Activated effector memory CD4-positive, alpha-beta T cell treated with anti-CD3 and anti-CD28 coated beads, Interleukin-2, amount 50 U/mL, for 16 hours (primary cell): ENCODE measurements at regions not wholly inside any gene's neighbourhood (a gene's known extent, or its start where the extent isn't known, plus 50 kb on each side); places are given as distances from the start of the nearest gene placed in this dataset.
"Not testable (repeated sequence)": the region's sequence is repeated elsewhere in the genome, so short reads cannot be mapped to it uniquely, and the experiment has no call there.

Experiments used
- DNase-seq: peaks from one replicate; pipeline ENCODE4 v3.0.0-alpha.2; 2020

DNA sequence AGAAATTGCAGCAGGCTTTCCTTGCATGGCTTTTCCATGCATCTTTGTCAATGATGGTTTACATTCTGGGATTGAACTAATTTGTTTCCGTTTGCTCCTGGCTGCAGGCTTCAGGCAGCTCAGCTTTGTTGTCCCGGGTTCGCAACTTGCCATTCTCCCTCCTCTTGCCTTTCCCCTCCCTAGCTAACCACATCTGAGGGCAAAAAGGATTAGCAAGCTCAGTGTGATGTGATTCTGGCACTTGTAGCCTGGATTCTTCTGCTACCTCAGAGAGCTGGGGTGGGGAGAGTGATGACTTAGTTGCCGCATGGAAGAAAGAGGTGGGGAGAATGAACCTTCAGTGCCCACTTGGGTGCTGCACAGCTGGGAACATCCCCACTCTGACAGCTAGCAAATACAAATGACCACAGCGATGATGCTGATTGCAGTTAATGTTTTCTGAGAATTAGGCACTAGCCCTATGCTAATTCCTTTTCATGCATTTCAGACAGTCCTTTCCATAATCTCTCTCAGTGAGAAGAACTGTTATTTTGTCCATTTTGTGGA, 120.2 kb upstream of the SALL1 start:
- DNase-seq = no peak

DNA sequence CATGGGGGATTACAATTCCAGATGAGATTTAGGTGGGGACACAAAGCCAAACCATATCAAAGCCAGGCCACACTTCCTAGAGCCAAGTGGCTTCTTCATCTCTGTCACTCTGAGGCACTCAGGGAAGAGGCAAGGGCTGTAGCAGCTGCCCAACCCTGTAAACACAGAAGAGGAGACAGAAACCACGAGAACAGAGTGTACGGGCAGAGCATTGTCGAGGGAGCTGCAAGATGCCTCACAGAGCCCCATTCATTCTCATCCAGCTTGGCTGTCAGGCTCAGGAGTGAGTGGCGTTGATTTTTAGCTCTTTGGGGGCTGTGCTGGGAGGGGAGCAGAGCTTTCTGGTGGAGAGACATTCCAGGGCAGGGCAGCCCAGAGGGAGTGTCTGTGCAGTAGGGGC, 117.2 kb upstream of the SALL1 start:
- DNase-seq = no peak

DNA sequence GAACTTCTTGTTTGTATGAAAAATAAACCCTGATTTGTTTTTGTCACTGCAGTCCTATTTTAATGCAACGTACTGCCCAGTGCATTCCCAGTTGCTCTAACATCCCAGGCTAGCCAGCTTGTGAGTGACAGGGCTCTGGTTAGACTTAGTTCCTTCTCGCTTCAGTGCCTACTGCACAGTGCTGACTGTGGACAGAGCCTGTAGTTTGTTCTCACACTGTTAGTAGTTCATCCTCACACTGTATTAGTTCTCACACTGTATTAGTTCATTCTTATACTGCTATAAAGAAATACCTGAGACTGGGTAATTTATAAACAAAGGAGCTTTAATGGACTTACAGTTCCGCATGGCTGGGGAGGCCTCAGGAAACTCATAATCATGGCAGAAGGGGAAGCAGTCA, 116.6 kb upstream of the SALL1 start:
- no peak for DNase-seq

DNA sequence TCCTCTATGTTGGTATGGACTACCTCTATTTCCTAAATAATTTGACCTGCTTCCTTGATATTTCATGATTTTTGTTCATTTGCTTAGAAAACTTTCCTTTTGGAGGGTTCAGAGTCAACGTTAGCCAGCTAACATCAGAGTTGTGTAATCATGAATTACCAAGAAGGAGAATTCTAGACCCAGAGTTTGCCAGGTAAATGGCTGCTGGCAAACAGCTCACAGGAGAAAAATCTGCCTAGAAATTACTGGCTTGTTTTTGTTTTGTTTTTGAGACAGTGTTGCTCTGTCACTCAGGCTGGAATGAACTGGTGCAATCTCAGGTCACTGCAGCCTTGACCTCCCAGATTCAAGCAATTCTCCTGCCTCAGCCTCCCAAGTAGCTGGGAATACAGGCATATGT, 111.4 kb upstream of the SALL1 start:
- no peak for DNase-seq

DNA sequence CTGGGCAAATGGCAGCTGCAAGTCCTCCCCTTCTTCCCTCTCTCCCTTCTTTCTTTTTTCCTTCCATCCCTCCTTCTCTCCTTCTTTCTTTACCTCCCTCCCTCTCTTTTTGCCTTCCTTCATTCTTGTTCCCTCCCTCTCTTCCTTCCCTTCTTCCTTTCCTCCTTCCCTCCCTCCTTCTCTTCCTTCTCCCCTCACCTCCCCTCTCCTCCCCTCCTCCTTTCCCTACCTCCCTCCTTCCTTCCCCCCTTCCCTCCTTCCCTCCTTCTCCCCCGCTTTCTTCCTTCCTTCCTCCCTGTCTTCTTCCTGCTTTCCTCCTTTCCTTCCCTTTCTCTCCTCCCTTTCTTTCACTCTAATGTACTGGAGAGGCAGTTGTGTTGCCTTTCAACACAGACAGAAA, 110.8 kb upstream of the SALL1 start:
- no peak for DNase-seq

DNA sequence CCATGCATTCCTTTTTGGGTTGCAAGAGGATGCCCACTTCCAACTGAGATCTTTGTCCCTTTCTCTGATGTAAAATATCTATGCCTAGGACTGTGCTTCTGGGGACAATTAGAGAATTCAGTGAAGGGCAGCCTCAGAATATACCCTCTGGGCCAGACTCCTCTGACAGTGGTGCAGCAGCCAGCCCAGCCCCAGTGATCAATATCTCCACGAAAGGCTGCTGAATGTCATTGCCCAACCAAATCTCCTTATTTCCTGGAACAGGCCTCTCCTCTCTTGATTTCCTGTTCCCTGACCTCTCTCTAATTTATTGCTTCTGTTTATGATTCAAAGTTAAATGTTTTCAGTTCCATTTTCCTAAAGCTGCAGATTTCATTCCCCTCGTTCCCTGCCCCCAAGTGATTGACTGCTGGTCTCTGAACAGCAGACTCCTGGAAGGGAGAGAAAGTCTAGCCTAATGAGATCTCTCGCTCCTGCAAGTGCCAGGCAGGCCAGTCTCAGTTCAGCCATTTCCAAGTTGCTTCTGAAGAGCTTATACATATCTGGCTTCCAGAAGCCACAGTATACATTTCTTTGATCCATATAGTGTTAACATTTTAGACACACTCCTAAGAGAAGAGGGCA, 104.4 kb upstream of the SALL1 start:
- DNase-seq = no peak

DNA sequence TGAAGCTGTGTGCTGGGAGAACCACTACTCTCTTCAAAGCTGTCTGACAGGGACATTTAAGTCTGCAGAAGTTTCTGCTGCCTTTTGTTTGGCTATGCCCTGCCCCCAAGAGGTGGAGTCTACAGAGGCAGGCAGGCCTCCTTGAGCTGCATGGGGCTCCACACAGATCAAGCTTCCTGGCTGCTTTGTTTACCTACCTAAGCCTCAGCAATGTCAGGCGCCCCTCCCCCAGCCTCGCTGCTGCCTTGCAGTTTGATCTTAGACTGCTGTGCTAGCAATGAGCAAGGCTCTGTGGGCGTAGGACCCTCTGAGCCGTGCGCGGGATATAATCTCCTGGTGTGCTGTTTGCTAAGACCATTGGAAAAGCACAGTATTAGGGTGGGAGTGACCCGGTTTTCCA, 103.3 kb upstream of the SALL1 start:
- not testable (repeated sequence) for DNase-seq

DNA sequence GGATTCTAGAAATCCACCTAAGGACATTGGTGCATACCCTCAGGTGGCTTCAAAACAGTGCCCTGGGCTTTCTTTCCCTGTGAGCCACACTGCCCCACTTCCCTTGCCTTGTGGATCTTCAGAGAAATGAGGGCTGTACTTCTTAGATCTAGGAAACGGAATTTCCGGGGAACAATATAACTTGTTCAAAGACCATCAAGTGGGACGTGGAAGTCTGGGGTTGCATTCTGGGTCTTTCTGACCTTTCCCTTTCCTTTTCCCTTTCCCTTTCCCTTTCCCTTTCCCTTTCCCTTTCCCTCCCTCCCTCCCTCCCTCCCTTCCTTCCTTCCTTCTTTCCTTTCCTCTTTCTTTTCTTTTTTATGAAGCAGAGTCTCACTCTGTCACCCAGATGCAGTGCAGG, 97.1 kb upstream of the SALL1 start:
- DNase-seq = no peak

DNA sequence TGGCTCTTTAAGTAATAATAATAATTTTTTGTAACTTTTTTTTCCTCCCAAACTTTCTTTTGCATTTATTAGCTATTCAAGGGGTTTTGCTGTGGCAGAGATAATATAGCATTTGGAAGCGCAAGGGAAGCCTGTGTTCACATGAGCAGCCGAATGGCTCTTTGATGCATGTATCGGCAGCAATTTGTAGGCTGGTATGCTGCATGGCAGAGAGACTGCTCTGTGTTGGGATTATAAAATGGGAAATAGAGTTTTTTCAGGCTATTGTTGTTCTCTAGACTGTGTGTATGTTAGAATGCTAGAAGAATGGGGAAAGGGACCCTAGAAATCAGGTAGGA, 94.6 kb upstream of the SALL1 start:
- DNase-seq = no peak

DNA sequence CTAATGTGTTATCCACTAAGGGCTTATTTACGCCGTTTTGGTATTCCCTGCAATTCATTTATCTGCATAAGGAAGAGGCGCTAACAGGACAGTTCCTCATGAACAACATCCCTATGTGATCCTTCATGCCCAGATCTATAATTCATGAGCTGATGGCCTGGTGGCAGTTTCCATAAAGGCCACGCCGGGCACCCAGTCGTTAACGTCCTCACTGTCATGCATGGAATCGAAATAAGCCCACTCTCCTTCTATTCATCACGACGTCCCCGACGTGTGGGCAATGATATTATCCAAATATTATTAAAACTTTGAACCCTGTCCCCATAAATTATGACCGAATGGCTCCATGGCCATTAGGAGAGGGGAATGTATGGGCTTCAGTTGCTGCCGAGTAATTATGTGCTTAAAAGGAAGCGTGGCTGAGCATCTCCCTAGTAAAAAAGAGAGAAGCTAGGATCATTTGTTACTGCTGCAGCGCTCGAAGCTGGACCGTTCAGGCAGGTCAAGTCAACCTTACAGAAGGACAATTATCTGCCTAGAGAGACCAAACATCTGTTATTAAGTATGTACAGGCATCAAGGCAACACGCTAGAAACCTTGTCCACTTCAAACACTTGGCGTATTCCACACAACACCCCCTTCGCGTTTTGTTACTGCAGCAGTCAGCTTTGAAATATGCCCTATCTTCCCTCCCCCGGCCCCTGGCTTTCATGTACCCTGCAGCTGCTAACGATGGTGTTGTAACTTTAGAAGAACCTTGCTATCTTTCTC, 94.0 kb upstream of the SALL1 start:
- DNase-seq = no peak

DNA sequence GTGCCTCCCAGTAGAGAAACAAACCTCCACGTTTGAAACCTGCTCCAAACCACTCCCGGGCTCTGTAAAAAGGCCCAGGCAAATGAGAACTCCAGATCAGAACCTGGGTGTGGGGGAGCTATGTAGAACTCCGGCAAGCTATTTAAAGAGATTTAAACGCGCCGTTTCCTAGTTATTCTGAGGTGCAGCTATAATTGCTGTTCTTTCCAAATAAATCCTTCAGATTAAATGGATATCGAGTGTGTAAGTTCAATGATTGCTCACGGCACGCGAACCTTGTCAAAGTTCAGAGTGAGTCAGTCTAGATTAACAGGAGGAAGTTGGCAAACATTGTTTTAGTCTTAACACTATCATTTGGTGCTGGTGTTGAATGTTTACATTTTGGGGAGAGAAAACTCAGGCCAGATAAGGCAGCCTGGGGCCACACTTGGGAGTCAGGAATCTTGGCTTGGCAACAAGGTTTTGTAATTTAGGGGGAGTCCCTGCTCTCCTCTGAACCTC, 92.9 kb upstream of the SALL1 start:
- no peak for DNase-seq

DNA sequence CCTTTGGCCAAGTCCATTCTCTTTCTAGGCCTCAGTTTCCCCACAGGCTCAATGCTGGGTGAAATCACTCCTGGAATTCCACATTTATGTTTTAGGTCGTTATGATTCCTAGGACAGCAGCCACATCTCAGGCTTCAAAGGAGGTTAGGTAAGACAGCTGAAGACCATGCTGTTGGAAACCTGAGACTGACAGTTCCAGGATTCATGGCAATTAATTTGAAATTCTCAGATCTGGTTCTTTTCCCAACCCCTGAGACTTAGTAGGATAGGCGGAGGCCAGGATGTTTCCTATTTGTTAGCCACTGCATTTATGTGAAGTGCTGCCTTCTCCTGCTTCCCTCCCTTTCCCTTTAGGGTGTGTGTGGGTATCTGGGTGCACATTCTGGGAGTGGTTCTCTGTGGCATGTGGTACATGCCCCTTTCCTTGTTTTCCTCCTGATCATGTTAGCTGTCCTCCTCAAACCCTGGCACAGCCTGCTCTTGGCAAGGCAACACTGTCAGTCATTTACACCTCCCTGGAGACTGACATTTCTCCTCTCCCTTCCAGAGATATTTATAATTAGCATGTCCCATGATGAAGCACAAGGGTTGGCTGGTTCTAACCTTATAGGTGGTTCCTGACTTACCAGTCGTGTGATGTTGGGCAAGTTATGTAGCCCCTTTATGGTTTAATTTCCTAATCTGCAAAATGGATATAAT, 91.4 kb upstream of the SALL1 start:
- DNase-seq = no peak

DNA sequence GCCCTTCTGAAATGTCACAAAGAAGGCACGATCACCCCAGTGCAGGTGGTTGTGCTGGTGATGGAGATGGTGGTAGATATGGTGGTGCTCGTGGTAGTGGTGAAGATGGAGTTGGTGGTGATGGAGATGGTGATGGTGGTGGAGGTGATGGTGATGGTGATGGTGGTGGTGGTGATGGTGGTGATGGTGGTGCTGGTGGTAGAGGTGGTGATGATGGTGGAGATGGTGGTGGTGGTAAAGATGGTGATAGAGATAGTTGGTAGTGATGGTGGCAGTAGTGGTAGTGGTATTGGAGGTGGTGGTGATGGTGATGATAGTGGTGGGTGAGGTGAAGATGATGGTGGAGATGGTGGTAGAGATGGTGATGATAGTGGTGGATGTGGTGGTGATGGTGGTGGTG, 88.1 kb upstream of the SALL1 start:
- no peak for DNase-seq

DNA sequence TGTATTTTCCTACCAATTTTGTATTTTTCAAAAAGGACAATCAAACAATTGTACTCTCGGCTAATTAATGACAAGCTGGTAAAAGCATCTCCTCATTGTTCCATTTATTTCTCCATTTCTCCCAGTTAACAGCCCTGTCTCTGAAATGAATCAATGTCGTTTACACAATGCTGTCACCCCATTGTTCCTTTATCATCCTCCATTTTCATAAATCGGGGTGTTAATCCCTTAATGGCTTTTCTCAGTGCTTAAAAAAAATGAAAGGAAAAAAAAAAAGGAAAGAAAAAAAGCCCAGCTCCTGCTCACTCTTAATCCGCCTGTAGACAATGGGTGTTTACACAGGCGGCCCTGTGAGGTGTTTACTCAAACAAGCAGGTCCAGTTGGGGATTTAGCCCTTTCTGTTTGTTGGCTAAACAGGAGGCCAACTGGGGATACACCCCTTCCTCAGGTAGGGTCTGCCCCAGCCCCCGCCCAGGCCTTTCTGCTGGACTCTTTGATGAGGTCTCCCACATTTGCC, 86.8 kb upstream of the SALL1 start:
- no peak for DNase-seq

DNA sequence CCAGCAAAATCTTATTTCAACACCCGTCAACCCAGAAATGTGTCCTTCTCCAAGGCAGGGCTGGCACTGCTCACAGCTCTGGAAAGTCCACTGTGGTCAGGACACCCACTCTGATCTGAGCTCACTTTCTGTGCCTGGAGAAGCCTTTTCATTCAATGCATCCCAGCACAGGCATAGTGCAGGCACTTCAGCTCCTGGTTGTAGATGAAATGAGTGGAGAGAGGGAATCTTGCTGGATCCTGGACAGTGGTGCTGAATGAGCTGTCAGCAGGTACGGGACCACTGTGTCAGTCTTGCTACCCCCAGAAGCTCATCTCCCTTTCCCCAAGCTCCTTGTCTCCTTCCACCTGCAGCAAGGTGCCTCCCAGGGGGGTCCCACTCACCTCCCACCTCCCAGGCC, 86.1 kb upstream of the SALL1 start:
- no peak for DNase-seq

DNA sequence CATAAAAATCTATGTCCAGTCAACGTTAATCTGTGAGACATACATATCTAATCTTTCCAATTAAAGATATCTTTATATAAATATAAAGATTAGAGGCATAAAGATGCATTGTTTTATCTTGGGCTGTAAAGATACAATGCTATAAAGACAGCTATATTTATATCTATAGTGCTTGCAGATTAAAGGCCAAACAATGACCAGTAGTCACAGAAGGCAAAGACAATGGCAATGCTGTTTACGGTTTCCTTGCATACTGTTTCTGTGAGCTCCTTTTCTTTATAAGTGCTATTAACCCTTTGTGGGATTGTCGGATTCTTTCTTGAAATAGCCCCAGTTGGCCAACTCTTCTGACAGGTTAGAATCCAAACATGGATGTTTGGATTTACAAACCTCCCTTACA, 85.5 kb upstream of the SALL1 start:
- DNase-seq = no peak

DNA sequence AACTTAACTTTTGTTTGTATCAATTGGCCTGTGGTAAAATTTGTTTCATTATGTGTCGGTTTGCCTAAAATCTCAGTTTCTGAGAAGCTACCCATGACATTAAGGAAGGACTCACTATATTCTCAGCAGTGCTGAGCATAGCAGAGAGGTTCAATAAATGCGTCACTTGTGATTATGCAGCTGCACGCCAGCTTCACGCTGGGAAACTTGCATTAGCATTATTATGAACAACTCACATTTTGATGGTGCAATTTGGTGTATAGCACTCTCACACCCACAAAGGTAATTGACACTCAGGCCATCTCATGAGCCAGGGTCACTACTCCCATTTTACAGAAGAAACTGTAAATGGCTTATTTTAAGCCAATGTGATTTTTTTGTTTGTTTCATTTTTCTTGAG, 80.6 kb upstream of the SALL1 start:
- no peak for DNase-seq

DNA sequence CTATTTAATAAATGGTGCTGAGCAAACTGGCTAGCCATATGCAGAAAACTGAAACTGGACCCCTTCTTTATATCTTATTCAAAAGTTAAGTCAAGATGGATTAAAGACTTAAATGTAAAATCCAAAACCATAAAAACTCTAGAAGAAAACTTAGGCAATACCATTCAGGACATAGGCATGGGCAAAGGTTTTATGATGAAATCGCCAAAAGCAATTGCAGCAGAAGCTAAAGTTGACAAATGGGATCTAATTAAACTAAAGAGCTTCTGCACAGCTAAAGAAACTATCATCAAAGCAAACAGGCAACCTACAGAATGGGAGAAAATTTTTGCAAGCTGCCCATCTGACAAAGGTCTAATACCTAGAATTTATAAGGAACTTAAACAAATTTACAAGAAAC, 79.0 kb upstream of the SALL1 start:
- DNase-seq = not testable (repeated sequence)

DNA sequence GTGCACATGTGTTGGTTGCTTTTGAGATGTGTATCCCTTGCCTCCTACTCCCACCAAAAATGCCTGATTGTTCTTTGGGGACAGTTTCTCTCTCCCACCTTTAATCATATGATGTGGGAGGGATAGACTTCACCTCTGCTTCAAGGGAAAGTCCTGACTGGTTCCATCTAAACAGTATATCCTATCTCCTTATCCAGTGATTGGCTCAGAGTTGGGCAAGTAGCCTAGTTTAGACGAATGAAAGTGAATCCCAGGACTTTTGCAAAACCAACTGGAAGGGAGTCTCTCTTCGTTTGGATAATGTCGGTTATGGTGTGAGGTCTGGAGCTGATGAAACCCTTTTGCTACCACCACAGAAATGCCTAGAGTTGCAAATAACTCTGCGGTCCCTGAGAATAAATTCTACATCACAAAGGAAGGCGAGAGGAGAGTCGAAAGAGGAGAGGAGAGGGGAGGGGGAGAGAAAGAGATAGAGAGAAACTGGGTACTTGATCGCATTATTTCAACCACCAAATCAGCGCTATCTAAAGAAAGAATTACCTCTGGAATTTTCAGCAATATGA, 77.1 kb upstream of the SALL1 start:
- no peak for DNase-seq

DNA sequence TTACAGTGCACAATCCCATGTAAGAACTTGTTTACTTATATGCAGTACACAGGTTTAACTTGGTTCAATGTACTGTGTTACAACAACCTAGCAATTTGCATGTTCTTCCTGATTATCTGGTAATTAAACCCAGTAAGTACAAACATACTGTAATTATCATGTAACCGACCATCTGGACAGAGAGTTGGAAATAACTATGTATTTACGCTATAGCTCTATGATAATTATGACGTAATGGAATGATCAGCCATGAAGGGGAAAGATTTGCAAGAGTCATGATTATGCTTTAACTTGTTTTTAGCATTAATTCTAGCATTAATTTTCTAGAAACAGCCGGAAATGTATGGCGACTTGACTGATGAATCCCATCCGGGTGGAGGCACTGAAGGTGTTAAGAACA, 74.8 kb upstream of the SALL1 start:
- DNase-seq = no peak

DNA sequence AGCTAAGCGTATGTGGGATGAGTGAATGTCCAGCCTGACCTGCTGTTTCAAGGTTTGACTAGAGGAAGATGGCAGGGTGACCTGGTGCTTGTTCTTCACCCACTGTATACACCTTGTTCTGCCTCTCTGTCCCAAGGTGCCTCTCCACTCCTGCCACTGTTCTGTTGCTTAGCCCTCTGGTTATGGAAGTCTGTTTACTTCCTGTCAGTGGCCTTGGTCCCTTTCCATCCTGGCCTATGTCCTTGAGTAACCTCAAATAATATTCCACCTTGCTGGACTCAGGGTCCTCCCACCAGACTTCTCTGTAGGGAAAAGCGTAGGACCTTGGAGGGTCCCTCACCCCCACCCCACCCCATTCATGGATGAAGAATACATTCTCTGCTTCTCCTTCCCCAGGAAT, 73.2 kb upstream of the SALL1 start:
- DNase-seq = no peak

DNA sequence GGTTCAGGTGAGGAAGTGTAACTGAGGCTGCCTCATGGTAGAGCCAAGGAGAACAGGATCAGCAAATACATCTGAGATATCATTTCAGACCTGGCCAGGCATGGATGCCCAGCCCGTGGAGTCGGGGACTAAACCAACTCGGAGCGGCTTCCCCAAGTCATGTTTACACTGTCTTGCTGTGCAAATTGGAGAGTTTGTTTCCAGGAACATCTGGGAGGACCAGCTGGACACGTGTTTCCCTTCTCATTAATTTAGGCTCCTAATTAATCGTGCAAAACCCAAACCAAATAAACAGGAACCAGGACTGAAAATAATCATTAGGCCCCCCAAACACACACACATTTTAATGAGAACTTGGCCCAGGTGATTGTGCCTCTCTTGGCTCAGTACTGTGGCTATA, 70.9 kb upstream of the SALL1 start:
- DNase-seq = no peak

DNA sequence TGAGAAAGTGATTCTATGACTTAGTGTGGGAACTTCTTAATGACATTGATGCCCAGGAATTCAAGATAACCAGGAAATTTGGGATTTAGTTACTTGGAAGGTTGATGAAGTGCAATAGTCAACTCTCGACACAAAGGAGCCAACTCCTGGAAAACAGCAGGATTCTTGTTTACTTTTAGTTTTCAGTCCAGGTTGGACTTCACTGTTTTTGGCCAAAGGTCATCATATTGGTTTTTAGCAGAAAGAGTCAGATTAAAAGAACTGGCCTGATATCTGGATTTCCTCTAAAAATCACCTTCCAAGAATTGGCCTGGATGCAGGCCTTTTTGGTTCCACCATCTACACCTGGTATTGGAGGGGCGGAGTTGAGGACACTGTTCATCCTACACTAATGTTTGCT, 60.1 kb upstream of the SALL1 start:
- DNase-seq = no peak

DNA sequence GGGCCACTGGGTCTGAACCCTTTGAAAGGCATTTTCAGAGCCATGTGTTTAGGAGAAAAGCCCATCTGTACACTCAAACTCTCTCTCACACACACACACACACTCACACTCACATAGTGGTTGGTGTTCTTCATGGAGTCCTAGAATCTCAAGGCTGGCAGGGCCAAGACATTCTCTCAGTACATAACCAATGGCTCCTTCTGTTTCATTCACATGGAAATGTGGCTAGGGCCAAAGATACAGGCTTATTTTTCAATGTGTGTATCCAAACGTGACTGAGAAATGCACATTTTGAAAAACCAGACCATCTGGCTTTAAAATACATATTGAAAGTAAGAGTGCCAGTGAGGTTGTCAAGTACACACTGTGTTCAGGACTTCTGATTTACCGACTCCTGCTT, 59.0 kb upstream of the SALL1 start:
- no peak for DNase-seq
